HepG2 (cell line): ENCODE measurements at regions not wholly inside any gene's neighbourhood (a gene's known extent, or its start where the extent isn't known, plus 50 kb on each side); places are given as distances from the start of the nearest gene placed in this dataset.

Source experiments
- ATAC-seq: fragments of 200-7000 bp; cut with Tn5 transposase; 3 replicates; pipeline ENCODE4 v1.9.1; 2020; ENCODE audit warnings: mild to moderate bottlenecking, moderate library complexity
- BruUV-seq: library from RNA; stranded (reverse); fragments of 400-500 nt; replicated peaks from 2 replicates; lab custom pipeline; 2021; lab: Mats Ljungman, UMichigan
- CTCF ChIA-PET: fragments of 300-600 bp; formaldehyde crosslinking; extraction: SDS; loops from one replicate; lab custom pipeline; 2021; ENCODE audit warnings: low total read pairs, inconsistent platforms, low intra/inter-chr PET ratio; lab: Yijun Ruan, JAX
- POLR2A ChIA-PET: fragments of 350-600 bp; sonication (Branson Sonifier 250); formaldehyde crosslinking; loops from one replicate; lab custom pipeline; 2020; ENCODE audit warnings: antibody characterized with exemption, inconsistent platforms; lab: Yijun Ruan, JAX
- DNase-seq: peaks from one replicate; pipeline ENCODE4 v3.0.0-alpha.2; 2015; ENCODE audit warnings: low spot score
- FAIRE-seq: peaks from 3 replicates; lab custom pipeline; 2011; peaks lifted over from hg19 to GRCh38; lab: Jason Lieb, UNC
- H2AFZ ChIP-seq: one replicate; pipeline ENCODE4 v1.6.1; 2011; ENCODE audit warnings: low read length, inconsistent platforms
- H3K27ac ChIP-seq: fragments of 300-600 bp; 3 replicates; pipeline ENCODE4 v1.8.0; 2011; ENCODE audit warnings: mixed run types, mild to moderate bottlenecking, mixed read lengths, low read length, inconsistent platforms; ENCODE audit not compliant: insufficient read depth; ENCODE audit errors: extremely low read length
- H3K27me3 ChIP-seq, 2 experiments: fragments of 200-600 bp in 1 of 2; 2 replicates in 1 of 2; 3 replicates in 1 of 2; pipeline versions ENCODE4 v1.6.0 to v1.8.0; 2011; ENCODE audit warnings: low read length in 2 of 2, mild to moderate bottlenecking in 2 of 2, moderate library complexity in 2 of 2, inconsistent platforms in 1 of 2; ENCODE audit not compliant: insufficient read depth in 2 of 2, control insufficient read depth in 1 of 2
- H3K36me3 ChIP-seq, 2 experiments: fragments of 200-600 bp in 1 of 2; replicated peaks in 1 of 2; 2 replicates in 1 of 2; 3 replicates in 1 of 2; pipeline versions ENCODE4 v1.5.1 to v1.8.0; 2011; ENCODE audit warnings: low read length in 2 of 2, inconsistent platforms in 1 of 2; ENCODE audit not compliant: insufficient read depth in 2 of 2, control insufficient read depth in 1 of 2
- H3K4me1 ChIP-seq: 2 replicates; pipeline ENCODE4 v1.5.1; 2012; ENCODE audit warnings: low read length, inconsistent platforms; ENCODE audit not compliant: insufficient read depth
- H3K4me2 ChIP-seq: 2 replicates; pipeline ENCODE4 v1.6.0; 2011; ENCODE audit warnings: low read depth, low read length, inconsistent platforms
- H3K4me3 ChIP-seq, 3 experiments: fragments of 200-600 bp in 1 of 3; sonication (generic), shearing (Covaris generic) in 1 of 3; replicated peaks in 1 of 3; 2 replicates each; pipeline ENCODE4 v1.5.1; 2011 to 2016; ENCODE audit warnings: low read length in 3 of 3, inconsistent platforms in 2 of 3, low read depth in 2 of 3, mild to moderate bottlenecking in 2 of 3, control low read depth in 1 of 3, mixed read lengths in 1 of 3; ENCODE audit not compliant: insufficient read depth in 1 of 3
- H3K79me2 ChIP-seq: one replicate; pipeline ENCODE4 v1.6.1; 2011; ENCODE audit warnings: low read length, inconsistent platforms; ENCODE audit not compliant: insufficient read depth
- H3K9ac ChIP-seq: 2 replicates; pipeline ENCODE4 v1.6.0; 2011; ENCODE audit warnings: mild to moderate bottlenecking, low read depth, low read length, inconsistent platforms; ENCODE audit not compliant: insufficient read depth
- H3K9me3 ChIP-seq: 2 replicates; pipeline ENCODE4 v1.5.1; 2012; ENCODE audit warnings: mild to moderate bottlenecking, low read length
- H4K20me1 ChIP-seq: 2 replicates; pipeline ENCODE4 v1.6.0; 2011; ENCODE audit warnings: inconsistent platforms, mild to moderate bottlenecking, low read length, moderate library complexity; ENCODE audit not compliant: insufficient read depth
- DDIT3 ChIP-seq: sonication (generic); formaldehyde crosslinking; IDR thresholded peaks from 2 replicates; pipeline ENCODE4 v1.4.0; 2020; ENCODE audit warnings: mild to moderate bottlenecking, missing genetic modification reagents
- FOSL2 ChIP-seq: sonication (generic); formaldehyde crosslinking; IDR thresholded peaks from 2 replicates; pipeline ENCODE4 v1.4.0; 2020; ENCODE audit warnings: missing genetic modification reagents
- FOXJ3 ChIP-seq: sonication (generic); formaldehyde crosslinking; IDR thresholded peaks from 2 replicates; pipeline ENCODE4 v1.4.0; 2020; ENCODE audit warnings: missing genetic modification reagents, mild to moderate bottlenecking, borderline replicate concordance
- GLMP ChIP-seq: sonication (generic); formaldehyde crosslinking; IDR thresholded peaks from 2 replicates; pipeline ENCODE4 v1.9.0; 2021; ENCODE audit warnings: missing genetic modification reagents, mild to moderate bottlenecking, borderline replicate concordance
- HIVEP1 ChIP-seq: sonication (generic); formaldehyde crosslinking; IDR thresholded peaks from 2 replicates; pipeline ENCODE4 v1.4.0; 2020; ENCODE audit warnings: mild to moderate bottlenecking, missing genetic modification reagents
- HOXD1 ChIP-seq: sonication (generic); formaldehyde crosslinking; IDR thresholded peaks from 2 replicates; pipeline ENCODE4 v1.5.0; 2020; ENCODE audit warnings: missing genetic modification reagents
- MAZ ChIP-seq, 2 experiments: sonication (generic) in 1 of 2; formaldehyde crosslinking in 1 of 2; IDR thresholded peaks; 2 replicates each; pipeline versions ENCODE4 v1.5.0 to v1.6.1; 2012 to 2020; ENCODE audit warnings: low read depth in 2 of 2, mild to moderate bottlenecking in 2 of 2, borderline replicate concordance in 1 of 2, improper control_type of control experiment in 1 of 2, low read length in 1 of 2, missing genetic modification reagents in 1 of 2, moderate library complexity in 1 of 2
- RAD51 ChIP-seq: fragments of 450-650 bp; IDR thresholded peaks from 2 replicates; pipeline ENCODE4 v1.6.1; 2016; ENCODE audit warnings: borderline replicate concordance
- SAP130 ChIP-seq: IDR thresholded peaks from 2 replicates; pipeline ENCODE4 v1.6.1; 2016; ENCODE audit warnings: low read depth
- SNRNP70 ChIP-seq: fragments of 200-400 bp; formaldehyde crosslinking; IDR thresholded peaks from 2 replicates; pipeline ENCODE4 v1.6.1; 2017; ENCODE audit warnings: mild to moderate bottlenecking, low read depth, low read length, moderate library complexity
- SRSF1 ChIP-seq: fragments of 200-400 bp; formaldehyde crosslinking; optimal IDR thresholded peaks from 2 replicates; pipeline ENCODE3; 2017; ENCODE audit warnings: mild to moderate bottlenecking, low read depth, low read length, moderate library complexity
- ZNF567 ChIP-seq: sonication (generic); formaldehyde crosslinking; IDR thresholded peaks from 2 replicates; pipeline ENCODE4 v1.8.1; 2023; ENCODE audit warnings: mild to moderate bottlenecking, missing genetic modification reagents, borderline replicate concordance
- ZNF615 ChIP-seq: sonication (generic); formaldehyde crosslinking; IDR thresholded peaks from 2 replicates; pipeline ENCODE4 v1.5.0; 2020; ENCODE audit warnings: mild to moderate bottlenecking, missing genetic modification reagents, borderline replicate concordance
- ZNF773 ChIP-seq: sonication (generic); formaldehyde crosslinking; IDR thresholded peaks from 2 replicates; pipeline ENCODE4 v1.4.0; 2020; ENCODE audit warnings: missing genetic modification reagents, borderline replicate concordance
- WGBS: methylation state at CpG from one replicate; pipeline ENCODE4 v1.1.6; 2017; ENCODE audit warnings: low lambda C conversion rate; 5-methylcytosine and 5-hydroxymethylcytosine counted together
- in situ Hi-C: cut with HindIII; loops from 2 replicates; pipeline ENCODE4 v1.10.0; 2017; ENCODE audit warnings: low pct_unique_long_range_greater_than_20kb; ENCODE audit not compliant: extremely low pct_ligation_motif_present
- intact Hi-C: fragments of 100-400 bp; cut with micrococcal nuclease; formaldehyde crosslinking; loops from one replicate; pipeline ENCODE4 v1.10.0; 2022; ENCODE audit not compliant: unreplicated experiment

GRCh38 chr11:130629039-130629438 is 180.6 kb downstream of the ADAMTS15 start:
- H3K4me2 ChIP-seq = no peak overlapping the region
- 13% methylated on average over 5 of the region's 9 CpGs for WGBS
- ATAC-seq (no peak), DNase-seq (no peak), FAIRE-seq (no peak)
- POLR2A ChIA-PET = no interaction called here
- H3K9ac ChIP-seq = no peak overlapping the region
- no peak overlapping the region for H2AFZ ChIP-seq
- no peak for TF ChIP-seq ZNF567 (CRISPR knock-in tag)
- no peak for TF ChIP-seq SRSF1
- no peak for TF ChIP-seq FOSL2 (CRISPR knock-in tag)
- TF ChIP-seq MAZ (IDR thresholded peaks at IDR 0.05; ENCODE audit: borderline replicate concordance, low read depth, low read length) = no peak
- no peak for TF ChIP-seq MAZ (CRISPR knock-in tag; IDR thresholded peaks at IDR 0.05; ENCODE audit: low read depth)
- no peak for TF ChIP-seq DDIT3 (CRISPR knock-in tag)
- TF ChIP-seq HIVEP1 (CRISPR knock-in tag) = no peak
- TF ChIP-seq ZNF615 (CRISPR knock-in tag) = no peak
- no peak for TF ChIP-seq FOXJ3 (CRISPR knock-in tag)
- no peak for TF ChIP-seq SNRNP70
- no peak for TF ChIP-seq ZNF773
- TF ChIP-seq GLMP = no peak
- no peak for TF ChIP-seq RAD51
- TF ChIP-seq HOXD1 (CRISPR knock-in tag) = no peak
- TF ChIP-seq SAP130 (CRISPR knock-in tag) = no peak
- no peaks in the 10 kb centered on the region for H3K36me3 ChIP-seq
- H3K27me3 ChIP-seq = peaks cover 0 to 5% of the 10 kb centered on the region in 2 experiments; a peak in 1 of 5 replicates
- intact Hi-C loops (no loop called here), in situ Hi-C loops (no loop called here)
- no peaks in the 10 kb centered on the region for H4K20me1 ChIP-seq
- CTCF ChIA-PET = no interaction called here
- H3K4me1 ChIP-seq = no peaks in the 10 kb centered on the region
- H3K9me3 ChIP-seq = no peaks in the 10 kb centered on the region
- H3K4me3 ChIP-seq = no peak overlapping the region
- H3K27ac ChIP-seq = no peak overlapping the region
- no TSS peak for BruUV-seq
- H3K79me2 ChIP-seq = no peaks in the 10 kb centered on the region
